Loucy (cell line): ENCODE measurements at regions not wholly inside any gene's neighbourhood (a gene's known extent, or its start where the extent isn't known, plus 50 kb on each side); places are given as distances from the start of the nearest gene placed in this dataset.

Experiments
- H2AFZ ChIP-seq: fragments of 200-600 bp; sonication (generic); 2 replicates; pipeline ENCODE4 v1.6.0; 2016; ENCODE audit warnings: antibody characterized with exemption, mild to moderate bottlenecking, low read length, moderate library complexity
- H3F3A ChIP-seq: fragments of 200-600 bp; 2 replicates; pipeline ENCODE4 v1.6.0; 2016; ENCODE audit warnings: antibody characterized with exemption, low read depth, mild to moderate bottlenecking
- H3K27me3 ChIP-seq: fragments of 200-600 bp; sonication (generic); 2 replicates; pipeline ENCODE4 v1.6.1; 2014; ENCODE audit warnings: low read length, mild to moderate bottlenecking; ENCODE audit not compliant: insufficient read depth, poor library complexity, severe bottlenecking
- H3K36me3 ChIP-seq: fragments of 200-600 bp; sonication (generic); 2 replicates; pipeline ENCODE4 v1.6.1; 2016; ENCODE audit warnings: low read length; ENCODE audit not compliant: insufficient read depth
- H3K4me1 ChIP-seq: fragments of 200-600 bp; sonication (generic); 2 replicates; pipeline ENCODE4 v1.5.1; 2014; ENCODE audit warnings: low read length, mild to moderate bottlenecking; ENCODE audit not compliant: insufficient read depth, poor library complexity, severe bottlenecking
- H3K4me2 ChIP-seq: fragments of 200-600 bp; sonication (generic); 2 replicates; pipeline ENCODE4 v1.6.0; 2014; ENCODE audit warnings: antibody characterized with exemption, low read length, low read depth, mild to moderate bottlenecking; ENCODE audit not compliant: poor library complexity, severe bottlenecking
- H3K4me3 ChIP-seq: fragments of 200-600 bp; sonication (generic); 2 replicates; pipeline ENCODE4 v1.5.1; 2014; ENCODE audit warnings: low read length, mild to moderate bottlenecking, mixed read lengths; ENCODE audit not compliant: poor library complexity, severe bottlenecking
- H3K79me2 ChIP-seq: fragments of 200-600 bp; sonication (generic); 2 replicates; pipeline ENCODE4 v1.6.1; 2014; ENCODE audit warnings: low read length; ENCODE audit not compliant: insufficient read depth
- H3K9ac ChIP-seq: fragments of 200-600 bp; sonication (generic); 2 replicates; pipeline ENCODE4 v1.6.0; 2014; ENCODE audit warnings: mild to moderate bottlenecking, low read depth, low read length, moderate library complexity; ENCODE audit not compliant: poor library complexity, severe bottlenecking
- H3K9me2 ChIP-seq: fragments of 200-600 bp; sonication (generic); replicated peaks from 2 replicates; pipeline ENCODE4 v1.6.1; 2016; ENCODE audit warnings: low read depth, low read length, mixed read lengths
- H3K9me3 ChIP-seq: fragments of 200-600 bp; sonication (generic); 2 replicates; pipeline ENCODE4 v1.6.1; 2014; ENCODE audit warnings: mild to moderate bottlenecking, antibody characterized with exemption, low read length, low read depth; ENCODE audit not compliant: insufficient read depth
- H4K20me1 ChIP-seq: fragments of 200-600 bp; sonication (generic); 2 replicates; pipeline ENCODE4 v1.6.0; 2014; ENCODE audit warnings: antibody characterized with exemption, low read length, mild to moderate bottlenecking; ENCODE audit not compliant: insufficient read depth, poor library complexity, severe bottlenecking
- CTCF ChIP-seq: fragments of 200-600 bp; sonication (generic); conservative IDR thresholded peaks from 2 replicates; pipeline ENCODE4 v1.5.1; 2014; ENCODE audit warnings: mild to moderate bottlenecking, antibody characterized with exemption, low read length
- EZH2phosphoT487 ChIP-seq: fragments of 200-600 bp; IDR thresholded peaks from 2 replicates; pipeline ENCODE4 v1.6.1; 2018; ENCODE audit warnings: antibody characterized with exemption, mild to moderate bottlenecking, moderate library complexity, borderline replicate concordance

DNA sequence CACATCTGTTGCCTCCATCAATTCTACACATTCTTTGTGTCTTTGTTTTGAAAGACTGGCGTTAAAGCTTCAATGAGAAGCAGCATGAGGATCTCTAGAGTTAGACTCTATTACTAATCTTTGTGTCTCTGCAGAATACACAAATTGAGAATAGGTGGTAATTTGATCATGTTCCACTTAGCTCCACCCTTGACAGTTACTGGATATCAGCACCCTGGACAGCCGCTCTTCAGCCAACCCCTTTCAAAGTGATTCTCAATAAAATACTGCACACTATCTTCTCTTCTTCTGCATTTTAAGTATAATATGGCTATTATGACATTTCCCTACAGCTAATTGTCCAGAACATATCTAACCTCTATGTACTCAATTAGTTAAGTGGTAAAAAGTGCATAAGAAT lies 54.3 kb upstream of the CNR1 start:
- H2AFZ ChIP-seq, result no peak overlapping the region
- H3K4me2 ChIP-seq, result no peak overlapping the region
- H3K9me3 ChIP-seq, result no peaks in the 10 kb centered on the region
- H3K9me2 ChIP-seq, result no peaks in the 10 kb centered on the region
- H4K20me1 ChIP-seq, result no peaks in the 10 kb centered on the region
- H3K79me2 ChIP-seq, result no peaks in the 10 kb centered on the region
- TF ChIP-seq EZH2phosphoT487 (no peak), CTCF (no peak)
- no peak overlapping the region for H3K9ac ChIP-seq
- no peak overlapping the region for H3K4me3 ChIP-seq
- H3F3A ChIP-seq, result no peaks in the 10 kb centered on the region
- no peaks in the 10 kb centered on the region for H3K36me3 ChIP-seq
- no peaks in the 10 kb centered on the region for H3K4me1 ChIP-seq
- H3K27me3 ChIP-seq, result no peaks in the 10 kb centered on the region

GRCh38 chr6:88216182-88216581 lies 50.0 kb upstream of the CNR1 start:
- Histone ChIP-seq H3K9me2 (no peaks in the 10 kb centered on the region), H3F3A (no peaks in the 10 kb centered on the region), H3K4me2 (no peak overlapping the region), H4K20me1 (no peaks in the 10 kb centered on the region), H3K9me3 (no peaks in the 10 kb centered on the region), H3K4me1 (no peaks in the 10 kb centered on the region), H3K9ac (no peak overlapping the region), H3K4me3 (no peak overlapping the region), H2AFZ (no peak overlapping the region), H3K36me3 (no peaks in the 10 kb centered on the region), H3K79me2 (no peaks in the 10 kb centered on the region), H3K27me3 (no peaks in the 10 kb centered on the region)
- TF ChIP-seq CTCF, result no peak
- TF ChIP-seq EZH2phosphoT487, result no peak
